HUDEP-2 (cell line): ENCODE measurements at regions not wholly inside any gene's neighbourhood (a gene's known extent, or its start where the extent isn't known, plus 50 kb on each side); places are given as distances from the start of the nearest gene placed in this dataset.

ENCODE experiments used
- DNase-seq, 76 experiments: peaks; one replicate each; lab custom pipeline; 2025; ENCODE audit not compliant: unreplicated experiment in 76 of 76; lab: John Stamatoyannopoulos, UW

- no peak for DNase-seq
These were observed 311.4 kb downstream of the SEC14L1 start for GRCh38 chr17:77451894-77452852.

- no peak for DNase-seq
These were observed 313.0 kb downstream of the SEC14L1 start for GRCh38 chr17:77453613-77454241.

- DNase-seq = no peak
These were observed 313.7 kb downstream of the SEC14L1 start for GRCh38 chr17:77454242-77455095.

GRCh38 chr17:77455111-77455890, 314.5 kb downstream of the SEC14L1 start:
- DNase-seq = no peak

GRCh38 chr17:77455891-77456260, 315.1 kb downstream of the SEC14L1 start:
- DNase-seq = no peak

- DNase-seq = no peak
These were observed 315.6 kb downstream of the SEC14L1 start for GRCh38 chr17:77456271-77456950.

GRCh38 chr17:77456951-77457548, 316.3 kb downstream of the SEC14L1 start:
- DNase-seq = no peak

GRCh38 chr17:77457572-77458201, 316.9 kb downstream of the SEC14L1 start:
- DNase-seq = no peak

GRCh38 chr17:77458202-77459017, 317.6 kb downstream of the SEC14L1 start:
- DNase-seq = no peak

- no peak for DNase-seq
These were observed 318.4 kb downstream of the SEC14L1 start for GRCh38 chr17:77459018-77459755.

- no peak for DNase-seq
These were observed 319.8 kb downstream of the SEC14L1 start for GRCh38 chr17:77460514-77461046.

- DNase-seq = no peak
These were observed 320.7 kb downstream of the SEC14L1 start for GRCh38 chr17:77461277-77462057.

- DNase-seq = no peak
These were observed 321.3 kb downstream of the SEC14L1 start for GRCh38 chr17:77462090-77462489.

- no peak for DNase-seq
These were observed 322.1 kb downstream of the SEC14L1 start for GRCh38 chr17:77462553-77463497.

GRCh38 chr17:77464988-77465357, 324.2 kb downstream of the SEC14L1 start:
- DNase-seq = no peak
